ENCODE measurements at regions not wholly inside any gene's neighbourhood (a gene's known extent, or its start where the extent isn't known, plus 50 kb on each side); places are given as distances from the start of the nearest gene placed in this dataset.

DNA sequence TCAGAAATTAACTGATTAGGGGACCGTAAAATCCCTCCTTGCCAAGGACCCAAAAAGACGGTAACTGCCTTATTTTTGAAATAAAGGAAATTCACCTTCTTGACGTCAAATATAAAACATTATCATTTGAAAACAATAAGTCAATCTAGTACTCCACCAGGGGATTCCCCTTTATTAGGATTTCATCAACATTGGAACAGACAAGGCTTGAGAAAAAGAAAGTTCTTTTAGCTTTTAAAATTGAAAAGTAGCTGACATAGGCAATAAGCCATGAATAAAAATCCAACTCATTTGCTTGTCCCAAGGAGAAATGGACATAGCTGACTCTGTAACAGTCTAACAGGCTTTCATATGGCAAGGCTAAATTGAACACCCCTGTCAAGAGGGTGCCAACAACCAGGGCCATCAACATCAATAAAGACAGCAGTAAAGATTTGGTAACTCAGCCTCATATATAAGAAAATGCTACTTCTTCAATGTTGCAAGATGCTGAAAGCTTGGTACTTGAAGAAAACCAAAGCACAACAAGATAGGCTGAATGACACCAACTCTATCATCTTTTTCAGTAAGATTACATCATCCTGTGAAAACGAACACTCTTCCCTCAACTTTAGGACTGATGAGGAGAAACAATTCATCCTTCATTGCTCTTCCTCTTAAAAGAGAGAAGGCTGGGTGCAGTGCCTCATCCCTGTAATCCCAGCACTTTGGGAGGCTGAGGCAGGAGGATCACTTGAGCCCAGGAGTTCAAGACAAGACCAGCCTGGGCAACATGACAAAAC, 121.0 kb upstream of the PRDM1 start:
- DNase-seq (ENCODE audit: low read depth), result no peak

DNA sequence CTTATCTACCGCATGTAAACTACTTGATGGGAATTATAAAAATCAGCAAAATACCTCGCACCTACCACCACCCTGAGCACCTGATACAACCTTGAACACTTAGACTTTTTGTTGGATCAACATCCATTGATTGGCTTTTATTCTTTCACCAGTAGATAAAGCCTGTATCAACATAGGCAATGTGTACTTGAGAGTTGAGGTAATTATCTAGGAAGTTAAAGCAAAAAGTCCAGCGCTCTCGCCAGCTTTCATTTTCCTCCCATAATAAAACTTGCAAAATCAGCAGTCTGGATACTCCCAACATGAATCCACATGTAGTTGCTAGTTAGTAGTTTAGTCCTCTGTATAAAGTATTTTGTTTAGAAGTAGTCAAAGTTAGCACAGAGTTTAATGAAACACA, 132.0 kb upstream of the PRDM1 start:
- DNase-seq (ENCODE audit: low read depth), result no peak

DNA sequence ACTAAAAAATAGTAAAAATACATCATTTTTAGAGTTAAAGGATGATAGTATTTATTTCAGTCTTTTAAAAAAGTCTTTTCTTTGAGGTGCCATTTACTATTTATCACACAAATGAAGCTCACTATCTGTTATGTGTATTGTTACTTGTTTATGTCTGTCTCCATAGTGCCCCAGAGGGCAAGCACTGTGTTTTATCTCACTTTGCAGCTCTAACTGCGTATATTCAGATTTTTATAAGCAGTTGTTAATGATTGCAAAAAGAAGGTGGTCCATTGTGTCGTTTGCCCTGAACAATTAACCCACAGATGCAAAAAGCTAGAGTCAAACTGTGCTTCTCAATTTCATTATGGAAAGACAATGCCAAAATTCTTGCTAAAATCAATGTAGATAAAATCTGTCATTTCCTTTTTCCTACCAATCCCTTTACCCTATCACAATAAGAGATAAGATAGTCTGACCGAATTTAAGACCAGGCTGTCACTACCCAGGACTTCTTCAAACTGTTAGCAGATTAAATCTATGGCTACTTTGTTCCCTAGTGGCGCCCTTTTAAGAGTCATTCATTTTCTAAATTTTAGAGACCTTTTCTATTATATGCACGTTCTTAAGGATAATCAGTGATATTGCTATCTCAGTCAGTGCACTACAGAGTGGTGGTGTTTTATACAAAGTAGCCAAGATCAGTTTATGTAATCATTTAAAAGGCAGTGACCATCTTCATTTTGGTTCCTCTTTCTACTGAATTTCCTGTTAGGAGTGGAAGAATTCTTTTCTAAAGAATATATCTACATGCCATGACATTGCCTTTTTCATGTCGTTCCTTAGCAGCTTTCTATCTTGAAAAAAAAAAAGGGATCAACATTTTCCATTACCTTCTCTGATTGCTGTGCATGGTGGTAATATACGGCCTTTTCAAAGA, 133.1 kb upstream of the PRDM1 start:
- DNase-seq (ENCODE audit: low read depth), result no peak

DNA sequence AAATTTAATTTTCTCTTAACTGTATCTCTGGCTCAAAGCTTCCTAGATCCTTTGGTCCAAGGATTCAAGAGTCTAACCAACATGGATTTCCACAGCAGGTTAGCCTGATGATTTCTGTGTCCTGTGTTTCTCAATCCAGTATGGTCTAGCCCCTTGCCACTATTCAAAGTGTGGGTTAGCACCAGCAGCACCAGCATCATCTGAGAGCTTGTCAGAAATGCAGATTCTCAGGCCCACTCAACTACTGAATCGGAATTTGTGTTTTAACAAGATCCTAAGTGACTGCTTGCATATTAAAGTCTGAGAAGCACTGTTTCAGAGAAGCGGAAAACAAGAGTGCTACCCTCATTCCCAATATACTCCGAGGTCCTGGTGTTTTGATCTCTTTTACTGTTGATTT, 133.8 kb upstream of the PRDM1 start:
- DNase-seq (ENCODE audit: low read depth), result no peak

DNA sequence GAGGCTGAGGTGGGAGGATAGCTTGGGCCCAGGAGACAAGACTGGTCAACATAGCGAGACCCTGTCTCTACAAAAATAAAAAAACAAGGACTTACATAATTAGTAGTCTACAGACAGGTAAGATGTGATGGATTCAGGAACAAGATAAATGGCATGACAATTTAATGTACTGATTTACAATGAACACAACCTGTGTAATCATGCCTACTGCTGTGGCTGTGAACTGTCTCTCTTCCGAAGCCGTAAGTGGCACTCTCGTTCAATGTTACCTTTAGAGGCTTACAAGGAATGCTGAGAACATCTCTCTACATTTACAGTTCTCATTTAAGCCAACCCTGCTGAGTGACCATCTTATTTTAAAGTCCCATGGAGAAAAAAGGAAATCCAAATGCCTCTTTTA, 134.8 kb upstream of the PRDM1 start:
- no peak for DNase-seq (ENCODE audit: low read depth)

DNA sequence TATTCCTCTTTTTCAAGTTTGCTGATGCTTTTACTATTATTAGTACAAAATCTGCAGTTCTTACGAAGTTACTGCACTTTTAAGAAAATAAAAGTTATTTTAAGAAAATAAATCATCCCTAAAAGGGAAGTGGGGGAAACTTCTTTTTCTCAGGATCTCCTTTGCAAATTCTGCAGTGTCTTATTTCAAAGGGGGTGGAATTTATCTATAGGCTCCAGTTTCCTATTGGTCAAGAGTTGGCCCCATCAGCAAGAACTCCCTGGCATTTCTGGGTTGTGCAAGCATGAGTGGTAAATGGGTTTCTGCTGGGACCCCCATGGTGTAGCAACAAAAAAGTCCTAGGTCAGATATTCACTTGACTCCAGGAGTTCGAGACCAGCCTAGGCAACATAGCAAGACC, 136.3 kb upstream of the PRDM1 start:
- no peak for DNase-seq (ENCODE audit: low read depth)

DNA sequence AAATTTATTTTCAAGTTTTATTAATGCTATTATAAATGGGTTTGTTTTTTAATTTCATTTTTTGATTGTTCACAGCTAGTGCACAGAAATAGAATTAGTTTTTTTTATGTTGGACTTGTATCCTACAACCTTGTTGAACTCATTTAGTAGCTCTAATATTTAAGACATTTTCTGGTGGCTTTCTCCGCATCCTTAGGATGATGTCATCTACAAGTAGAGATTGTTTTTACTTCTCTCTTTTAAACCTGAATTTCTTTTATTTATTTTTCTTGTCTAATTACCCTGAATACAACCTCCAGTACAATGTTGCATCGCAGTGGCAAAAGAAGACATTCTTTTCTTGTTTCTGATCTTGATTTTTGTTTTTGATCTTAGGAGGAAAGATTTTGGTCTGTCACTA, 142.6 kb upstream of the PRDM1 start:
- DNase-seq (ENCODE audit: low read depth), result no peak

DNA sequence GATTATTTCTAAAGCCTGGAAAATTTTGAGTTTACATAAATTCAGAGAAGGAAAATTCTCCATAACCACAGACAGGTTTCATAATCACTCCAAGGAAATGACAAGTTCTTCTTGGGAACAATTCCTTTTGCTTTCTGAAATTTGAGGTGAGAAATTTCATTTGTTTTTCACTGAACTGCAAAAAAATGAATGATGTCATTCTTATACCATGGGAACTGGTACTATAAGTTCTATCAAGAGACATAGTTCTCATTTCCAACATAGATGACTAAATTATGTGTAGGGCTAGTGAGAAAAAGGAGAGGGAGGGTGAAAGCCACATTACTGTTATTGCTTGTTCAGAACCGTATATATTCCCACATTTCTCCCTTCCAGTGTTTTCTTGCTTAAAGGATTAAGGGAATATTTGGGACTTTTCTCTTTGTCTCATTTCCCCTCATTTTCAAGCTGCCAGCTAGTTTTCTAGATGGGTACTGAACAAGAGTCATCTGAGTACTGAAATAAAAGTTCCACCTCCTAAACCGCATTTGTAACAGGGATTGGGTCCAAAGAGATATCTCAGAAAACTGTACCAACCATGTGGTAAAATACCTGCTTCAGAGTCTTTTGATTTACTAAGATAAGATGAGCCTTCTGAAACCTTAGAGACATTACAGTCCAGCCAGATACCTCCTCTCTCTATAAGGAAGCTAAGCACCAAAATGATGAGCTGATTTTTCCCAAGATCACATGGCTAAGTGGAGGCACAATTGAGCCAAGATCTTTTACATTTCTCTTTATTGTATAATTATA, 144.3 kb upstream of the PRDM1 start:
- no peak for DNase-seq (ENCODE audit: low read depth)

DNA sequence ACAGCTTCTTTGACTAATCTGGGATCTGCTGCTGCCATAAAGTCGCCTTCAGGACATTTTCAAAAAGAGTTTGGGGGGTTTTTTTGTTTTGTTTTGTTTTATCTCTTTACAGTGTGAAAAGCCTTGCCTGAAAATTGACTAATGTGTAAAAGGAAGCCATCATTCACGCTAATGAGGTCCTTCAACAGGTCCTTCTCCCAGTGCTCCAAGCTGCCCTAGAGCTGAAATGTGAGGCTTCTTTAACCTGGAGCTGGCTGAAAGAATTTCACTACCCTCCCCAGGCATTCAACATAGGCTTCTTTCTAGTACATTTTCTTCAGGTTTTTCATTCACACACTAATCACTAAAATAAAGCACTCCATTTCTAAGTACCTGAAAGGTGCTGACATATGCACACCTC, 145.1 kb upstream of the PRDM1 start:
- DNase-seq (ENCODE audit: low read depth), result no peak

DNA sequence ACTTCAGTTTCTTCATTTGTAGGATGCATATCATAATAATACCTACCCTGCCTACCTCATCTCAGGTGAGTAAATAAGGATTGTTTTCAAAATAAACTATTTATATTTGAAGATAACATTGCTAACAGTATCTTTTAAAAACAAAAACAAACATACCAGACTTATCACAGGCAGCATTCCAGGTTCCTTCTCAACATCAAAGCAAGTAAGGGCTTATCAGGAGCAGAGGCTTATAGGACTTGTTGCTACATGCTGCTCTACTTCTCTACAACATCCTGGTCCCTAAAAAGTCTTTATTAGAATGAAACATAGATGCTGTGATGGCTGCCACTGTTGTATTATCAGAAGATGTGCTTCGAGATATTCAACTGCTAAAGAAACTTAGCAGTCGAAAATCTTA, 149.2 kb upstream of the PRDM1 start:
- DNase-seq (ENCODE audit: low read depth), result no peak

DNA sequence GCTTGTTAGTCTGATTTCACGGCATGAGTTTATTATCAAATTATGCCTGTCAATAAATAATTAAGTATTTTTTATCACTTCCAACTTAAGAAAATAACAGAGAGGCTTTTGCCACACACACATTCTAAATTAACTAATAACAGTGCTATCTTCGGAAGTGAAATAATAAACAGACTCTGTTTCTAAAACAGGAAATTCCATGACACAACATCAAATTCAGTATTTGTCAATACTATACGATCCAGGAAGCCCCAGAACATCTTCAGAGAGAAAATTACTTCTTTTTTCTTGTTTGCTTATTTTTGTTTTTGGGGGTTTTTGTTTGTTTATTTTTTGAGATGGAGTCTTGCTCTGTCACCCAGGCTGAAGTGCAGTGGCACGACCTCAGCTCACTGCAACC, 150.7 kb upstream of the PRDM1 start:
- DNase-seq (ENCODE audit: low read depth), result no peak

DNA sequence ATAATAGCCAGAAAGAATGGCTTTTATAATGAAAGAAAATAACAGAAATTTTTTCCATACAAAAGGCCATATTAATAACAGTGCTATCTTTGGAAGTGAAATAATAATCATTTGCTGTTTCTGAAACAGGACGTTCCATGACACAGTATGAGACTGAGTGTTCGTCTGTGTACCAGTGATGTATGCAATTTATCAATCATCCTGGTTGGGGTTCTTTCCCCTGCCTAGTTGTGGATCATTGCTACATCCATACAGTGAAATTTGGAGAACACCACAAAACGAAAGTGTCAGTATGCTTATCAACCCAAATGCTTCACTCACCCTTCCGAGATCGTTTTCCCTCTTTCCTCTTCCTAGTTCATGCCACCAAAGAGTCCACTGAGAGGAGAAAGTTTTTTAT, 151.4 kb upstream of the PRDM1 start:
- no peak for DNase-seq (ENCODE audit: low read depth)

DNA sequence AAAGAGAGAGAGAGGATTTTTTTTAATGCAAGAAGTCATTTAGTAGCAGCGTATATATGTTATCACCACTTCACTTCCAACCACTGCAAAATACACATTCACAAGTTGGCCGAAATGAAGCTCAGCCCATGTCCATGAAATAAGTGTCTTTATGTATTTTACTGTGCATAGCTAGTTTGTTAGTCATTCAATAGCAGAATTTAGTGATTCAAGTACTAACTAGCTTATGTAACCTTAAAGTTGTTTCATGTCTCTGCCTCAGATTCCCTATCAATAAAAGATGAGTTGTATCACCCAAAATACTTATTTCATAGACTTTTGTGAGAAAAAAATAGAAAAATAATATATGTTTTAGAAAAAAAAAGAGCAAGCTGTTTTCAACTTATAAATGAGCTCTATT, 153.7 kb upstream of the PRDM1 start:
- DNase-seq (ENCODE audit: low read depth), result no peak

DNA sequence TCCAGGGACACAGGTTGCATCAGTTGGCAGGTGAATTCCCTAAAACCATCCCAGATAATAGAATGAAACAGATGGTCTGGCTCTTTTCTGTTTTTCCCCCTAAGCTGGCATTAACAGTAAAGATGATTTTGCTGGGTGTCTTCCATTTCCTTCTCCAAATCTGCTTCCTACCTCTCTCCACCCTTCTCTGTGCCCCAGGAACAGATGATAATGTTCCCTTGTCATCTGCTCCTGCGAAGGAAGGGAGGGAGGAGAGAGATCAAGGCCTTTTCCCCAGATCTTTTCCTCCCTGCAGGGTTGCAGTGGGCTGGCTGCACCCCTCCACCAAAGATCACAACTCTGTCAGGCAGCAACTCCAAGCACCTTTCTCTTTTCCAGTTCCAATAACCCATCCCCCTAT, 156.5 kb upstream of the PRDM1 start:
- DNase-seq (ENCODE audit: low read depth), result no peak

DNA sequence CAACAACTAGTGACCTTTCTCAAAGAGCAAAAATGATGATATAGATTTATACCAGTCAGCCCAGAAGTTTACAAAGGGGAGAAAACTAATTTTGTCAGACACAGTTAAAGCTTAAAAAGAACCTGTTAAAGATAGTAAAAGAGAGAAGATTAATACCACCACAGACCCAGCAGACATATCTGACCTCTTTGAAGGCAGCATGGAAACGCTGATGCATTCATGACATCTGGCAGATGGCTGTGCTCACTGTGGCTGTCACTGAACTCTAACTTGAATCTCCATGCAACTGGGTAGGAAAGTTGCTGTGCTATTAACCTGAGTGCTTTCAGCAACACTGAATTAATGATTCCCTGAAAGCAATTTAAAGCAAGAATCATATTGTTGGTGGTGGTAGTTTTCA, 159.8 kb upstream of the PRDM1 start:
- DNase-seq (ENCODE audit: low read depth), result no peak

DNA sequence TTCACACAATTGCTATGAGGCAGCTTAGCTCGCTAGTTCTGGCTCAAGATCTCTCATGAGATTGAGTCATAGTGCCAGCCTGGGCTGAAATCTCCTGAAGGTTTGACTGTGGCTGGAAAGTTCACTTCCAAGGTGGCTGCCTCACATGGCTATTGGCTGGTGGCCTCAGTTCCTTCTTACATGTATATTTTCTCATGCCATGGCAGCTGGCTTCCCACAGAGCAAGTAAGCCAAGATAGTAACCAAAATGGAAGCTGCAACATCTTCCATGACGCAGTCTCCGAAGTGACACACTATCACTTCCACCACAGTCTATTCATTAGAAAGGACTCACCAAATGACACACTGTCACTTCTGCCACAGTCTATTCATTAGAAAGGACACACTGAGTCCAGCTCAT, 160.4 kb upstream of the PRDM1 start:
- no peak for DNase-seq (ENCODE audit: low read depth)

DNA sequence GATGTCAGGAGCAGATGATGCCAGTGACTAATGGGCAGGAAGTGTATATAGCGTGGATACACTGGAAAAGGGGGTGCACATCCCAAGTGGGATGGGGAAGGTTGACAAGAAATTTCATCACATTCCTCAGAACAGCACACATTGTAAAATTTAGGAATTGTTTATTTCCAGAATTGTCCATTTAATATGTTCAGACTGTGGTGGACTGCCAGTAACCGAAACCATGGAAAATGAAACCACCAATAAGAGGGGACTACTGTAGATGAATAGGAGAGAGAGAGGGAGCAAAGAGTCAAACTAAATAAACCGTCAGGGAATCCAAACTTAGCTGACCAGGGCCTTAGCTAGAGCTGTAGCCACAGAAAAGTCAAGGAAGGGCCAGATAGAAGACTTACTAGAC, 164.4 kb upstream of the PRDM1 start:
- DNase-seq (ENCODE audit: low read depth), result no peak

DNA sequence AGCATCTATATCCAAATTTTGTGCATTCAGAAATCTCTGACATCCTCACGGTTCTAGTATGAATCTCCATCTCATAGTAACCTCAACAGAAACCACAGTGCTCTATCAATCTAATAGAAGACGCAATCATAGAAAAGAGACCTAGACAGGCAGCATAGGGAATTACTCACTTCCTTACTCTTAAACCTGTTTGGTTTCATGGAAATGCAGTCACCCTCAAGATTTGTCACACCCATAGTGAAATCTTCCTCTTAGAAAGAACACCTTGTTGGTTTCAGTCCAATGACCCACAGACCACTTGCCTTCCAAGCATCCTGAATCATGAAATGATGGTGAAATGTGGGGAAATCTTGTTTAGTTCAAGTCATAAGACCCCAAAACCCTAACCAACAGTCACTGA, 166.1 kb upstream of the PRDM1 start:
- DNase-seq (ENCODE audit: low read depth), result no peak

DNA sequence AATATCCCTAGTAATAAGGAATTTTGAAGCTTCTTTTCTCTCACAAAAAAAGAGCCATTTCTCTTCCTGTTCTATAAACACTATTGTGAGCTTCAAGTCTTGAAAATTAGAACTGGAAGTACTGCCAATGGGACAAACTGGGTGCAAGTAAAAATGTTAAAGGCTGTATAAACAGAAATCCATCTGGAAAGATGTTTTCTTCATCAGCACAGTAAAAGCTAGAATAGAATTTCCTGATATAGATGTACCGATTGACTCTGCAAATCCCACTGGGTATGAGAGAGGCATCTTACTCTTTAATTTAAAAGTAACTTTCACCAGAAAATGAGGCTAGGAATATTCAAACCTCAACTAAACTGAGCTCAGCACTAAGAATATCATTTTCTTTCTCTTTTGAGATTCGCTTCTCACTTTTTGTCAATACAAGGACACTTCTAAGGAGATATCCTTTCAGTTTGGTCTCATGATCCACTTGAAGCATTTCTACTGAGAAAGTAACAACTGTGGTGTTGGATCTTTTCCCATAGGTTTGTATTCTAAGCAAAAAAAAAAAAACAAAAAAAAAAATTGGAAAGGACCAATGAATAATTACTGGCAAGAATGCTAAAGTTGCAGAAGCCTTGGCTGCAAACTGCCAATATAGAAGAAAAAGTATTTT, 169.0 kb upstream of the PRDM1 start:
- DNase-seq (ENCODE audit: low read depth), result no peak

DNA sequence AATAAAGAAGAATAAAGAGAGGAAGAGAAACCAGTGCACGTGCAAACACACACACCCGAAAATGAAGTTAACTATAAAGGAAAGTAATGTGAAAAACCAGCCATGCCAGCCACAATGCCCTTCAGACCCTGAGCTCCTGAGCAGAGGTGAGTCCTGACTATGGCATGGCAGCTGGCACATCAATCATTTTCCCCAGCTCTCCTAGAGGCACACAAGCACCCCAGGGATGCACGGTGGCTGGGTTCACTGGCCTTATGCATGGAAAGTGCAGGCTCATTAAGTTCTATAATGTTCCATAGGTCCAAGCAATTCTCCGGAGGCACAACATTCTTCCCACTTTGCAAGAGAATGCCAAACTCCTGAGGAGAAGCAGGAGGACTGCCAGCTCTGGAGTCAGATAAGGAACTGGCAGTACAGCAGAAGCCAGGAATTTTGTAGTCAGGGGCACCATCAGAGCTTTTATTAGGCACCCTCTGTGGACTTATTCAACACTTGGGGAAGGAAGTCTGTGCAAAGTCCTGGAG, 175.0 kb upstream of the PRDM1 start:
- DNase-seq (ENCODE audit: low read depth), result no peak

DNA sequence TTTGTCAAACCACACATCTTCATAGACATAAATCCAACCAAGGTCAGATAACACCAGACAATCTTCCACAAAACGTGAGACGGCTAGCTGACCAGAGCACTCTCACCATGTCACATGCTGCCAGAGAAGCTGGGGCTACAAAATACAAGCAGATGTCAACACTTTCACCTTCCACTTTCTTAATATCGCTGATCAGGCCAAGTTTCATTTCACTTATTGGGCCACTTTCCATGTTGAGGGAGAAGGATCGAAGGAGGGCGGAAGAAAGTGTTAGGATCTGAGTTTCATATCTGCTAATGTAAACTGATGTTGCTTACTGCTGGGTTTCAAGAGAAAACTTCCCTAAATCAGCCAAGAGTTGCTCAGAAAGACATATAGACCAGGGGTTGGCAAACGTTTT, 177.0 kb upstream of the PRDM1 start:
- no peak for DNase-seq (ENCODE audit: low read depth)

DNA sequence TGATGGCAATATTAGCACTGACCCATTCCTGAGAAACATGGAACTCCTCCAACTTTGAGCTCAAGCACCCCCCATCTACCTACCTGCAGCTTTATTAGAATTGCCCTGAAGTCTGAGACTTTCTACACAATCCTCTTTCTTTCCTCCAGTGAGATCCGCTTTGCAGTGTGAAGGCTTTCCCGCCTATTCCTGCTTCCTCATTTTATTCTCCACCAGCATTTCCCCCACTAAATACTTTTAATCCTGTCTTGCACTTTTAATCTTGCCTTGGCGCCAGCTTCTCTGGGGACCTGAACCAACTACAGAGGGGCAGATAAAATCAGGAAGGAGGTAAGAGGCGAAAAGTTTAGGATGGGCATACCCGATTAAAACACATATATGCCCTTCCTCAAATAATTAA, 178.1 kb upstream of the PRDM1 start:
- no peak for DNase-seq (ENCODE audit: low read depth)

Measured in stimulated activated CD8-positive, alpha-beta memory T cell treated with anti-CD3 and anti-CD28 coated beads, Interleukin-15, amount 100 ng/mL, for 24 hours (primary cell).